GM12891 (cell line): ENCODE measurements at regions not wholly inside any gene's neighbourhood (a gene's known extent, or its start where the extent isn't known, plus 50 kb on each side); places are given as distances from the start of the nearest gene placed in this dataset.

Experiments
- PAX5 ChIP-seq: IDR thresholded peaks from 2 replicates; pipeline ENCODE4 v1.6.1; 2011; ENCODE audit warnings: low read length, moderate library complexity, mild to moderate bottlenecking; ENCODE audit not compliant: insufficient read depth, severe bottlenecking
- POLR2A ChIP-seq: IDR thresholded peaks from 2 replicates; pipeline ENCODE4 v1.6.1; 2011; ENCODE audit warnings: low read depth, low read length, control low read depth
- POLR2AphosphoS5 ChIP-seq: IDR thresholded peaks from 2 replicates; pipeline ENCODE4 v1.6.1; 2011; ENCODE audit warnings: low read depth, low read length, control low read depth
- TAF1 ChIP-seq: IDR thresholded peaks from 2 replicates; pipeline ENCODE4 v1.6.1; 2011; ENCODE audit warnings: low read depth, low read length, control low read depth

GRCh38 chr14:40204441-40205175 is 772.4 kb upstream of the FBXO33 start:
- no peak for TF ChIP-seq POLR2A
- no peak for TF ChIP-seq POLR2AphosphoS5
- no peak for TF ChIP-seq TAF1
- no peak for TF ChIP-seq PAX5
